ENCODE measurements at regions not wholly inside any gene's neighbourhood (a gene's known extent, or its start where the extent isn't known, plus 50 kb on each side); places are given as distances from the start of the nearest gene placed in this dataset.

DNA sequence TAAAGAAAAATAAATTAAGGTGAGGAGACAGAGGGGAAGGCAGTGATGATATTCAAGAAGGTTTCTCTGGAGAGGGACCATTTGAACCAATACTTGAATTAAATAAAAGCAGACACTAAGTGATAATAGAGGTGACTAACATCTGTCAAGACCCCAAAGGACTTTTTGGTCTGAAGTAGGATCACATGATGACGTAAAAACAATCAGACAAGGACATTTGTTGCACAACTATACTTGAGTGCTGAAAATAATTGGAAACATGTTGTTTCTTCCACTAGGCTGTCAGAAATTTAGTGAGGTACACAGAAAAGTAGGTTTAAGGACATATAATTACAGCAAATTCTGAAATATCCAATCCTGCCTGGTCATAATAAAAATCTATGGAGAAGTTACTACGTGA is 179.5 kb downstream of the WNT5A start:
- TF ChIP-seq, protein P1, sequence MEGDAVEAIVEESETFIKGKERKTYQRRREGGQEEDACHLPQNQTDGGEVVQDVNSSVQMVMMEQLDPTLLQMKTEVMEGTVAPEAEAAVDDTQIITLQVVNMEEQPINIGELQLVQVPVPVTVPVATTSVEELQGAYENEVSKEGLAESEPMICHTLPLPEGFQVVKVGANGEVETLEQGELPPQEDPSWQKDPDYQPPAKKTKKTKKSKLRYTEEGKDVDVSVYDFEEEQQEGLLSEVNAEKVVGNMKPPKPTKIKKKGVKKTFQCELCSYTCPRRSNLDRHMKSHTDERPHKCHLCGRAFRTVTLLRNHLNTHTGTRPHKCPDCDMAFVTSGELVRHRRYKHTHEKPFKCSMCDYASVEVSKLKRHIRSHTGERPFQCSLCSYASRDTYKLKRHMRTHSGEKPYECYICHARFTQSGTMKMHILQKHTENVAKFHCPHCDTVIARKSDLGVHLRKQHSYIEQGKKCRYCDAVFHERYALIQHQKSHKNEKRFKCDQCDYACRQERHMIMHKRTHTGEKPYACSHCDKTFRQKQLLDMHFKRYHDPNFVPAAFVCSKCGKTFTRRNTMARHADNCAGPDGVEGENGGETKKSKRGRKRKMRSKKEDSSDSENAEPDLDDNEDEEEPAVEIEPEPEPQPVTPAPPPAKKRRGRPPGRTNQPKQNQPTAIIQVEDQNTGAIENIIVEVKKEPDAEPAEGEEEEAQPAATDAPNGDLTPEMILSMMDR (IDR thresholded peaks at IDR 0.05 in 8 of 11, conservative IDR thresholded peaks at IDR 0.05 in 3 of 11), result no peak
- TF ChIP-seq POLR2A (IDR thresholded peaks at IDR 0.05) (no peak), POLR2AphosphoS5 (IDR thresholded peaks at IDR 0.05) (no peak)

Data from spleen (tissue), 7 donors.